Loucy (cell line): ENCODE measurements at regions not wholly inside any gene's neighbourhood (a gene's known extent, or its start where the extent isn't known, plus 50 kb on each side); places are given as distances from the start of the nearest gene placed in this dataset.

Experiments used
- H2AFZ ChIP-seq: fragments of 200-600 bp; sonication (generic); 2 replicates; pipeline ENCODE4 v1.6.0; 2016; ENCODE audit warnings: antibody characterized with exemption, mild to moderate bottlenecking, low read length, moderate library complexity
- H3F3A ChIP-seq: fragments of 200-600 bp; 2 replicates; pipeline ENCODE4 v1.6.0; 2016; ENCODE audit warnings: antibody characterized with exemption, low read depth, mild to moderate bottlenecking
- H3K27me3 ChIP-seq: fragments of 200-600 bp; sonication (generic); 2 replicates; pipeline ENCODE4 v1.6.1; 2014; ENCODE audit warnings: low read length, mild to moderate bottlenecking; ENCODE audit not compliant: insufficient read depth, poor library complexity, severe bottlenecking
- H3K36me3 ChIP-seq: fragments of 200-600 bp; sonication (generic); 2 replicates; pipeline ENCODE4 v1.6.1; 2016; ENCODE audit warnings: low read length; ENCODE audit not compliant: insufficient read depth
- H3K4me1 ChIP-seq: fragments of 200-600 bp; sonication (generic); 2 replicates; pipeline ENCODE4 v1.5.1; 2014; ENCODE audit warnings: low read length, mild to moderate bottlenecking; ENCODE audit not compliant: insufficient read depth, poor library complexity, severe bottlenecking
- H3K4me2 ChIP-seq: fragments of 200-600 bp; sonication (generic); 2 replicates; pipeline ENCODE4 v1.6.0; 2014; ENCODE audit warnings: antibody characterized with exemption, low read length, low read depth, mild to moderate bottlenecking; ENCODE audit not compliant: poor library complexity, severe bottlenecking
- H3K4me3 ChIP-seq: fragments of 200-600 bp; sonication (generic); 2 replicates; pipeline ENCODE4 v1.5.1; 2014; ENCODE audit warnings: low read length, mild to moderate bottlenecking, mixed read lengths; ENCODE audit not compliant: poor library complexity, severe bottlenecking
- H3K79me2 ChIP-seq: fragments of 200-600 bp; sonication (generic); 2 replicates; pipeline ENCODE4 v1.6.1; 2014; ENCODE audit warnings: low read length; ENCODE audit not compliant: insufficient read depth
- H3K9ac ChIP-seq: fragments of 200-600 bp; sonication (generic); 2 replicates; pipeline ENCODE4 v1.6.0; 2014; ENCODE audit warnings: mild to moderate bottlenecking, low read depth, low read length, moderate library complexity; ENCODE audit not compliant: poor library complexity, severe bottlenecking
- H3K9me2 ChIP-seq: fragments of 200-600 bp; sonication (generic); replicated peaks from 2 replicates; pipeline ENCODE4 v1.6.1; 2016; ENCODE audit warnings: low read depth, low read length, mixed read lengths
- H3K9me3 ChIP-seq: fragments of 200-600 bp; sonication (generic); 2 replicates; pipeline ENCODE4 v1.6.1; 2014; ENCODE audit warnings: mild to moderate bottlenecking, antibody characterized with exemption, low read length, low read depth; ENCODE audit not compliant: insufficient read depth
- H4K20me1 ChIP-seq: fragments of 200-600 bp; sonication (generic); 2 replicates; pipeline ENCODE4 v1.6.0; 2014; ENCODE audit warnings: antibody characterized with exemption, low read length, mild to moderate bottlenecking; ENCODE audit not compliant: insufficient read depth, poor library complexity, severe bottlenecking
- EZH2phosphoT487 ChIP-seq: fragments of 200-600 bp; IDR thresholded peaks from 2 replicates; pipeline ENCODE4 v1.6.1; 2018; ENCODE audit warnings: antibody characterized with exemption, mild to moderate bottlenecking, moderate library complexity, borderline replicate concordance
- TF ChIP-seq, protein P1 (sequence below): fragments of 200-600 bp; sonication (generic); conservative IDR thresholded peaks from 2 replicates; pipeline ENCODE4 v1.5.1; 2014; ENCODE audit warnings: mild to moderate bottlenecking, antibody characterized with exemption, low read length

- H3F3A ChIP-seq, result no peaks in the 10 kb centered on the region
- H3K4me1 ChIP-seq, result peaks cover 13% of the 10 kb centered on the region
- no peaks in the 10 kb centered on the region for H3K9me2 ChIP-seq
- no peak overlapping the region for H2AFZ ChIP-seq
- no peak overlapping the region for H3K9ac ChIP-seq
- no peak overlapping the region for H3K4me3 ChIP-seq
- H3K27me3 ChIP-seq, result no peaks in the 10 kb centered on the region
- no peaks in the 10 kb centered on the region for H3K9me3 ChIP-seq
- no peaks in the 10 kb centered on the region for H3K36me3 ChIP-seq
- H4K20me1 ChIP-seq, result no peaks in the 10 kb centered on the region
- no peaks in the 10 kb centered on the region for H3K79me2 ChIP-seq
- TF ChIP-seq EZH2phosphoT487, result no peak
- TF ChIP-seq, protein P1, sequence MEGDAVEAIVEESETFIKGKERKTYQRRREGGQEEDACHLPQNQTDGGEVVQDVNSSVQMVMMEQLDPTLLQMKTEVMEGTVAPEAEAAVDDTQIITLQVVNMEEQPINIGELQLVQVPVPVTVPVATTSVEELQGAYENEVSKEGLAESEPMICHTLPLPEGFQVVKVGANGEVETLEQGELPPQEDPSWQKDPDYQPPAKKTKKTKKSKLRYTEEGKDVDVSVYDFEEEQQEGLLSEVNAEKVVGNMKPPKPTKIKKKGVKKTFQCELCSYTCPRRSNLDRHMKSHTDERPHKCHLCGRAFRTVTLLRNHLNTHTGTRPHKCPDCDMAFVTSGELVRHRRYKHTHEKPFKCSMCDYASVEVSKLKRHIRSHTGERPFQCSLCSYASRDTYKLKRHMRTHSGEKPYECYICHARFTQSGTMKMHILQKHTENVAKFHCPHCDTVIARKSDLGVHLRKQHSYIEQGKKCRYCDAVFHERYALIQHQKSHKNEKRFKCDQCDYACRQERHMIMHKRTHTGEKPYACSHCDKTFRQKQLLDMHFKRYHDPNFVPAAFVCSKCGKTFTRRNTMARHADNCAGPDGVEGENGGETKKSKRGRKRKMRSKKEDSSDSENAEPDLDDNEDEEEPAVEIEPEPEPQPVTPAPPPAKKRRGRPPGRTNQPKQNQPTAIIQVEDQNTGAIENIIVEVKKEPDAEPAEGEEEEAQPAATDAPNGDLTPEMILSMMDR, result no peak
- no peak overlapping the region for H3K4me2 ChIP-seq
These were observed 419.6 kb upstream of the RASGEF1B start for GRCh38 chr4:81891005-81891996.

- no peak overlapping the region for H3K9ac ChIP-seq
These were observed 413.3 kb upstream of the RASGEF1B start for GRCh38 chr4:81884986-81885385.

GRCh38 chr4:81883530-81884450 is 412.1 kb upstream of the RASGEF1B start:
- TF ChIP-seq, protein P1, result no peak
- TF ChIP-seq EZH2phosphoT487, result no peak
- Histone ChIP-seq H3K4me3 (no peak overlapping the region), H3K9me2 (no peaks in the 10 kb centered on the region), H3K36me3 (no peaks in the 10 kb centered on the region), H3K9ac (no peak overlapping the region), H3K79me2 (no peaks in the 10 kb centered on the region), H3K4me1 (peaks cover 25% of the 10 kb centered on the region), H3F3A (no peaks in the 10 kb centered on the region), H2AFZ (no peak overlapping the region), H3K9me3 (no peaks in the 10 kb centered on the region), H3K27me3 (no peaks in the 10 kb centered on the region), H3K4me2 (no peak overlapping the region), H4K20me1 (no peaks in the 10 kb centered on the region)

More at GRCh38 chr4:81884986-81885385, 413.3 kb upstream of the RASGEF1B start:
- H3K9me2 ChIP-seq, result no peaks in the 10 kb centered on the region
- no peaks in the 10 kb centered on the region for H3K79me2 ChIP-seq
- H3K36me3 ChIP-seq, result no peaks in the 10 kb centered on the region
- no peaks in the 10 kb centered on the region for H3K27me3 ChIP-seq
- no peak overlapping the region for H3K4me2 ChIP-seq
- TF ChIP-seq EZH2phosphoT487, result no peak
- TF ChIP-seq, protein P1, result no peak
- H2AFZ ChIP-seq, result no peak overlapping the region
- H3K9me3 ChIP-seq, result no peaks in the 10 kb centered on the region
- no peak overlapping the region for H3K4me3 ChIP-seq
- H4K20me1 ChIP-seq, result no peaks in the 10 kb centered on the region
- H3K4me1 ChIP-seq, result peaks cover 35% of the 10 kb centered on the region
- no peaks in the 10 kb centered on the region for H3F3A ChIP-seq
